ENCODE measurements at regions not wholly inside any gene's neighbourhood (a gene's known extent, or its start where the extent isn't known, plus 50 kb on each side); places are given as distances from the start of the nearest gene placed in this dataset.

DNA sequence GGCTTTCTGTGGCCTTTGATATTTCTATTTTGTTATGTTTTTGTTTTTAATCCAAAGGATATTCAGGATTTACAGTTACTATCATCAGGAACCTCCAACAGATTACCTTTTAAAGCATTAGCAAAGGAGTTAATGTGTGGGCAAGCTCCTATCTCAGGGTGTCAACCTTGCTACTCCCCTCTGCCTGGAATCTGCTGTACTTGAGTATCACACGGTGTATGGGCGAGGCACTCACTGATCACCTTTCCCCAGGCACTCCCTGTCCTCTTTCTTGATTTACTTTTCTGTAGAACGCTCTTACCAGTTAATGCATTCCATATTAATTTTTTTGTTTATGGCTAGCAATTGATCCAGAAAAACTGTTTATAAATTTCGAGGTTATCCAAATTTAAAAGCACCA lies 117.0 kb upstream of the GAS1 start:
- no peak overlapping the region for H3K4me3 Mint-ChIP-seq
- no peaks in the 10 kb centered on the region for H3K36me3 Mint-ChIP-seq
- H3K4me1 Mint-ChIP-seq = no peaks in the 10 kb centered on the region
- no peak for DNase-seq (ENCODE audit: low spot score in 2 of 2)
- H3K27ac Mint-ChIP-seq = no peak overlapping the region
- H3K9me3 Mint-ChIP-seq = no peaks in the 10 kb centered on the region
- no peak for ATAC-seq (ENCODE audit: low read depth)
- H3K27me3 Mint-ChIP-seq = peaks cover 3% of the 10 kb centered on the region

DNA sequence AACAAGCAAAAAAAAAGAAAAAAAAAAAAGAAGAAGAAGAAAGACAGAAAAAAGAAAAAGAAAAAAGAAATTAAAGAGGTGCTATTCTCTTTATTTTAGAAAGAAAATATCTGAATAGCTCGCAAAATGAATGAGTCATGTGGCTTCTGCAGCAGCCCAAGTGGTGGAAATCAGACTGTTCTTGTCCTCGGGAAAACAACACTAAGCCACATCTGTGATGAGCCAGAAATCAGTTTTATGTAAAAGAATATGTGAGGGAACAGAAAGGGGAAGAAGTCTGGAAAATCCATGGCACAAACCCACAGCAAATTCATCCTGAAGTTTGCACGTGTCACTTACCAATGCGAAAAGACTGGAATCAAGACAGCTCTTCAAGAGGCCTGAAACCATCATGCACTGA lies 118.7 kb upstream of the GAS1 start:
- no peak for DNase-seq (ENCODE audit: low spot score in 2 of 2)
- Mint-ChIP-seq H3K4me3 (no peak overlapping the region), H3K4me1 (no peaks in the 10 kb centered on the region), H3K36me3 (no peaks in the 10 kb centered on the region), H3K27ac (no peak overlapping the region), H3K27me3 (peaks cover 3% of the 10 kb centered on the region), H3K9me3 (no peaks in the 10 kb centered on the region)
- ATAC-seq (ENCODE audit: low read depth) = no peak

DNA sequence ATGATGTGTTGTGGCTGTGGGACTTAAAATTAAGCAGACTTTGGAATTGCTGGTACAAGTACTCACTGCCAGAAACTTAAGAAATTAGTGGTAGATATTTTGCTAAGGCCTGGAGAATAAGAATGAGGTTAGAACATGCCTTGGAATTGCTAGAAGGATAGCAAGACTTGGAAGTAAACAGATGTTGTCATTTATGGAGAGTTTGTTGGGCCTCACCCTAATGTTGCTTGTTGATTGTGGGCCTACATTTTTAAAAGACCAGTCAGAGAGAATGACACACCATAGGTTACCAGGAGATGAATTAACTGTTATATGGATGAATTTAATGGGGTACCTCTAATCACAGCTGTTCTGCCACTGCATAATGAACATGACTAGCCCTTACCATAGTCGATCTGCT lies 120.1 kb upstream of the GAS1 start:
- ATAC-seq (ENCODE audit: low read depth) (no peak), DNase-seq (ENCODE audit: low spot score in 2 of 2) (no peak)
- no peak overlapping the region for H3K27ac Mint-ChIP-seq
- no peaks in the 10 kb centered on the region for H3K4me1 Mint-ChIP-seq
- no peaks in the 10 kb centered on the region for H3K9me3 Mint-ChIP-seq
- H3K27me3 Mint-ChIP-seq = no peaks in the 10 kb centered on the region
- no peak overlapping the region for H3K4me3 Mint-ChIP-seq
- H3K36me3 Mint-ChIP-seq = no peaks in the 10 kb centered on the region

DNA sequence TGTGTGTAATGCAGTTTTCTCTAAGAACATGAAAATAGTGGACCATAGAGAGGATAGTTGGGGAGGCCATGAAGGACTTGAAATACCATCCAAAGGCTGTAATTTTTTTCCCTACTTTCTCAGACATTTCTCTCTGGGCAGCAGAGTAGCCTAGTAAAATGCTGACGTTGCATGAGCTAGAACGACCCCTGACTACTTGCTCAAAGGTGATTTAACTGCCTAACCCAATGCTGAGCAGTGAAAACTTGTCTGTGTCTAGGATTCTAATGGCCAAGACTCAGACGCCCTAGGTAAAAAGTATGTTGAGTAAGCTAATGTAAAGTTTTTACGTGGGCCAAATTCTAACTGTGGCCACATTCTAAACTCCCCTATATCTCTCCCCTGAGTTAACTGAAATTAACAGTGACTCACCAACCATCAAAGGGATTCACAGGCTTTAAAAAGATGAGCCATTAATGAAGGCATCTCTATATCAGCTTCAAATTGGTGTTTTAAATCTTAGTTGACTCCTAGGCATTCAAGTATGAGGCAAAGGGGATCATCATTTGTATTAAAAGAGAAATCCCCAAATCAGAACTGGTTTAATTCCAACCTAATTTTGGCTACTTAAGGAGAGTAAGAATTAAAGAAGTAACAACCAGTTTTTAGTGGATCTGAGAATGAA lies 121.0 kb upstream of the GAS1 start:
- Mint-ChIP-seq H3K4me3 (no peak overlapping the region), H3K36me3 (no peaks in the 10 kb centered on the region), H3K4me1 (no peaks in the 10 kb centered on the region), H3K27me3 (no peaks in the 10 kb centered on the region), H3K9me3 (no peaks in the 10 kb centered on the region), H3K27ac (no peak overlapping the region)
- DNase-seq (ENCODE audit: low spot score in 2 of 2) = no peak
- ATAC-seq (ENCODE audit: low read depth) = no peak

DNA sequence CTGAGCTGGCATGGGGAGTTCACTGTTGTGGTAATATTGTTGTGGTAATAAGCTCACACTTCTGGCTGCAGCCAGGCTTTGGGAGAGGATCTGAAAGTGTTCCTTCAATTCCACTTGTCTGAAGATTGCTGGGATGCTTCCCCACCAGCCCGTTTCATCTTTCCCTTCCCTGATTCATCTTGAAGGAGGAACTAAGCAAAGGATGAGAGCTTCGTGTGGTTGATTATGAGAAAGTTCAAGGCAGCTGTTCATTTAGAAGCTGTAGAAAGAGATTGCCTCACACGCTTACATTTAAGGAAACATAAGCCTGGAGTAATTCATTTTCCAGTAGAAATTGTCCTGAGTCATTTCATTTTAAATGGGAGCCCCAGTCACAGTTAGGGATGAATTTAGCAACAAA lies 122.4 kb upstream of the GAS1 start:
- ATAC-seq (ENCODE audit: low read depth) (no peak), DNase-seq (ENCODE audit: low spot score in 2 of 2) (no peak)
- no peaks in the 10 kb centered on the region for H3K4me1 Mint-ChIP-seq
- H3K27ac Mint-ChIP-seq = no peak overlapping the region
- no peaks in the 10 kb centered on the region for H3K27me3 Mint-ChIP-seq
- no peaks in the 10 kb centered on the region for H3K36me3 Mint-ChIP-seq
- H3K9me3 Mint-ChIP-seq = no peaks in the 10 kb centered on the region
- H3K4me3 Mint-ChIP-seq = no peak overlapping the region

DNA sequence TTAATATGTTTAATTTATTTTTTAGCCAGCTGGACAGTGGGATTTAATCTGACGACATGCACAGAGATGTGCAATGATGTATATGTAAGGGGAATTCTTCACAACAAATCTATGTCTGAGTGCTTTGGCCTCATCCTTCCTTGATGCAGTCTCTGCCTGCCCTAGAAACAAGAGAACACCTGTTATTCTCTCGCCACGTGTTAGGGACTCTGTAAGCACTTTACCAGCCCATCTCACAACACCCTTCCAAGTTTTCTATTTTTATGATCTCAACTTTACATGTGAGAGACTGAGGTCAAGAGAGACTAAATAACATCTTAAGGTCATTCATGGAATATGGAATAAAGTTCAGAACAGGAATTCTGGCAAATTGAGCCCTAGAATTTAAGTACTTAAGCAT lies 123.0 kb upstream of the GAS1 start:
- no peak for ATAC-seq (ENCODE audit: low read depth)
- Mint-ChIP-seq H3K9me3 (no peaks in the 10 kb centered on the region), H3K4me3 (no peak overlapping the region), H3K36me3 (no peaks in the 10 kb centered on the region), H3K4me1 (no peaks in the 10 kb centered on the region), H3K27me3 (no peaks in the 10 kb centered on the region), H3K27ac (no peak overlapping the region)
- DNase-seq (ENCODE audit: low spot score in 2 of 2) = no peak

DNA sequence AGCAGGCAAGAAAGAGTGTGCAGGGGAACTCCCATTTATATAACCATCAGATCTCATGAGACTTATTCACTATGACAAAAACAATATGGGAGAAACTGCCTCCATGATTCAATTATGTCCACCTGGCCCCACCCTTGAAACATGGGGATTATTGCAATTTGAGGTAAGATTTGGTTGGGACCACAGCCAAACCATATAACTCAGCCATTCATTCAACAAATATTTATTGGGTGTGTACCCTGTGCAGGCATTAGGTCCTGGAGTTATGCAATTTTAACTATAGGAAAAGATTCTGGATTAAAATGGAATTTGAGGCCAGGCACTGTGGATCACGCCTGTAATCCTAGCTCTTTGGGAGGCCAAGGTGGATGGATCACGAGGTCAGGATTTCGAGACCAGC lies 124.2 kb upstream of the GAS1 start:
- Mint-ChIP-seq H3K27me3 (no peaks in the 10 kb centered on the region), H3K27ac (no peak overlapping the region), H3K4me3 (no peak overlapping the region), H3K9me3 (no peaks in the 10 kb centered on the region), H3K36me3 (no peaks in the 10 kb centered on the region), H3K4me1 (no peaks in the 10 kb centered on the region)
- DNase-seq (ENCODE audit: low spot score in 2 of 2) (no peak), ATAC-seq (ENCODE audit: low read depth) (no peak)

DNA sequence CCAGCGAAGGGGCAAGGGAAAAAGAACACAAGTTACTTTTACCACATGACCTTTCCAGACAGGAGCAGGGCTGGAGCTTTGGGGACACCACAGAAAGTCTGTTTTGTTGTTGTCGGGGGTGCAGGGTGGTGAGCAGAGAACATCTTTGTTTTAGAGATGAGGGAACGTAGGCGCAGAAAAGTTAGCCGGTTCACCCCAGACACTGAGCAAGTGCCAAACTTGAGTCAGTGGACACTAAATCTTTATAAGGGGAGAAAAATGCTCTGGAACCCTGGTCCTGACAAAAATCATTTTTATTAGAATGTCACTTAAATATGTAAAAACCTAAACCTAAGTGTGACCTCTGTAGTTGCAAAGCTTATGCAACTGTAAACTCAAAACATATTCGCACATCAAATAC lies 126.4 kb upstream of the GAS1 start:
- no peaks in the 10 kb centered on the region for H3K27me3 Mint-ChIP-seq
- no peak overlapping the region for H3K4me3 Mint-ChIP-seq
- H3K27ac Mint-ChIP-seq = no peak overlapping the region
- H3K4me1 Mint-ChIP-seq = no peaks in the 10 kb centered on the region
- no peaks in the 10 kb centered on the region for H3K36me3 Mint-ChIP-seq
- H3K9me3 Mint-ChIP-seq = peaks cover under 1% of the 10 kb centered on the region
- DNase-seq (ENCODE audit: low spot score in 2 of 2) (no peak), ATAC-seq (ENCODE audit: low read depth) (no peak)

DNA sequence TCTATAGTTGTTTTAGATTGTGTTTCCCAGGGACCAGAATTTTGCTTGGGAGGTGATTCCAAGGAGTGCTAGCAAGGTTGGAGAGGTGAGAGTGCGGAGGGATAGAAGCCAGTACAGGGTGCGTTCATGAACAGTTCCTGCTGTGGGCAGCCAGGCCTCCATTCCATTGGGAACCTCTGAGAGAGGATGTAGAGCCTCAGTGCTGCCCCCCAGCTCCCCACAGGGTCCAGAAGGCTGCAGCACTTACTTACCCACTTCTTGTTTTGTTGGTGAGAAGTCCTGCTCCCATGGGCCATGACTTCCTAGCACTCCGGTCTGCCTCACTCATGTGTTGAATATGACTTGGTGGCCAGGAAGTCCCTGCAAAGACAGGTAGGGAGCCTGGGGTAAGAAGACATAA lies 128.2 kb upstream of the GAS1 start:
- no peaks in the 10 kb centered on the region for H3K36me3 Mint-ChIP-seq
- no peak overlapping the region for H3K27ac Mint-ChIP-seq
- no peaks in the 10 kb centered on the region for H3K27me3 Mint-ChIP-seq
- no peak for ATAC-seq (ENCODE audit: low read depth)
- peaks cover 5% of the 10 kb centered on the region for H3K9me3 Mint-ChIP-seq
- H3K4me1 Mint-ChIP-seq = no peaks in the 10 kb centered on the region
- DNase-seq (ENCODE audit: low spot score in 2 of 2) = no peak
- H3K4me3 Mint-ChIP-seq = no peak overlapping the region

DNA sequence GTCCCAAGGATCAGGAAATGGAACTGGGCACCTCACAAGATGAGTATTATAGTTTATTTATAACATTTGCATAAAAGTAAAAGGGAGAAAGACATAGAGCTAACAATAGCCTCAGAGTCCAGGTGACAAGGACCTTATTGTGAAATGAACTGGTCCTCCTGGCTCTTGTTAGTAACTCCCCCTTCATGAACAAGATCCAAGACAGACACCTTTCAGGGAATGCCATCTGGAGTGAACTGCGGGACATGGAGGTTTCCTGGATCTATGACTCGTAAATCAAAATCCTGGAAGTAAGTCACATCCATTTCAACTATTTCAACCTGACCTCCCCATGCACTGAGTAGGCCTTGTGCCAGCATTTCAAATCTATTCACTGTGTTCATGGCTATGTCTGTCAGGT lies 129.5 kb upstream of the GAS1 start:
- Mint-ChIP-seq H3K4me1 (no peaks in the 10 kb centered on the region), H3K4me3 (no peak overlapping the region), H3K27me3 (no peaks in the 10 kb centered on the region), H3K36me3 (no peaks in the 10 kb centered on the region), H3K9me3 (peaks cover 5% of the 10 kb centered on the region), H3K27ac (no peak overlapping the region)
- ATAC-seq (ENCODE audit: low read depth) (no peak), DNase-seq (ENCODE audit: low spot score in 2 of 2) (no peak)

DNA sequence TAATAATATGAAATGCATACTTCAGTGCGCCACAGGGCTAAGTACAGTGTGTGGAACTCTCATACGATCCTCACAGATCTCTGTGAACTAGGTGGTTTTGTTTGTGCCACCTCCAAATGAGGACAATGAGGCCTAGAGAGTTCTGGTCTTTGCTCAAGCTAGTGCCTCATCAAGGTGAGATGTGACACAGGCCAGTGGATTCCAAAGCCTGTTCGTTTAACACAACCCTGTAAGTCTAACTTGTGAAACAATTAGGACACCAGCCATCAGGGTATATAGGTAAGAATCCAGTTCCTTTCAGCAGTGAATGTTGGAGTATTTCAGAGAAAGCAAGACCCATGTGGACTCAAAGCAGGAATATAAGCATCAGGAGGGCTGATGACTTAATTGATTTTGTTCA lies 130.7 kb upstream of the GAS1 start:
- peaks cover 5% of the 10 kb centered on the region for H3K9me3 Mint-ChIP-seq
- DNase-seq (ENCODE audit: low spot score in 2 of 2) (no peak), ATAC-seq (ENCODE audit: low read depth) (no peak)
- no peak overlapping the region for H3K4me3 Mint-ChIP-seq
- no peaks in the 10 kb centered on the region for H3K36me3 Mint-ChIP-seq
- no peaks in the 10 kb centered on the region for H3K4me1 Mint-ChIP-seq
- H3K27ac Mint-ChIP-seq = no peak overlapping the region
- no peaks in the 10 kb centered on the region for H3K27me3 Mint-ChIP-seq

DNA sequence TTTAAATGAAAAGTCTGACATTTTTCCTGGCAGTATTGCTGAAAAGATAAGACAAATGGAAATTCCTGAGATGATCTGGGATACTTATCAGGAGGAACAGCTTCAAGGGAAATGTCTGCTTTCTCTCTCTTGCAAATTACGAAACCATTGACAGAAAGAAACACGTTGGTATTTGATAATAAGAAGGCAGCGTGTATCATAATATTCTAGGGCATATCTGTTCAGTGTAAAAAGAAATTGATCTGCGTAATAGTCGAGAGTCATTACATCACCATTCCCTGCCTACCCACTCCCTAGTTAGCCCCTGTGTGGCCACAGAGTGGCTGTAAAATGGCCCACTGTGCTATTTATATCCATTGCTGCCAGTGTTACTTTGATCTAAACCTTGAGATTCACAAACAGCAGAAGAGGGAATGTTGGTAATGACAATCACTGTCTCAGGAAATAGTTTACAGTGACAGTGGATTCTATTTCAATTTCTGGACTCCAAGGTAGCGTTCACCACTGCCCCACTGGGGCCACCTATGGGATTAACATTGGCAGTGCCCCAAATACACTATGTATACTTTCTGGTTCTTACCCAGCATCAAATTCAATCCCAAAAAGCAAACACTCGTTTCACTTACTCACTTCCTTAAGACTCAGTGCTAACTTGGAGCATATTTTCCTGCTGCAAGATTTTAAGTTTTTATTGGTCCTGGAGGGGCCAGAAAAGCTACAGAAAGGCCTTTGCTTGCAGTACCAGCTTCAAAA lies 133.4 kb upstream of the GAS1 start:
- no peaks in the 10 kb centered on the region for H3K27me3 Mint-ChIP-seq
- H3K27ac Mint-ChIP-seq = no peak overlapping the region
- no peak overlapping the region for H3K4me3 Mint-ChIP-seq
- no peak for DNase-seq (ENCODE audit: low spot score in 2 of 2)
- ATAC-seq (ENCODE audit: low read depth) = no peak
- no peaks in the 10 kb centered on the region for H3K4me1 Mint-ChIP-seq
- no peaks in the 10 kb centered on the region for H3K36me3 Mint-ChIP-seq
- peaks cover 8% of the 10 kb centered on the region for H3K9me3 Mint-ChIP-seq

DNA sequence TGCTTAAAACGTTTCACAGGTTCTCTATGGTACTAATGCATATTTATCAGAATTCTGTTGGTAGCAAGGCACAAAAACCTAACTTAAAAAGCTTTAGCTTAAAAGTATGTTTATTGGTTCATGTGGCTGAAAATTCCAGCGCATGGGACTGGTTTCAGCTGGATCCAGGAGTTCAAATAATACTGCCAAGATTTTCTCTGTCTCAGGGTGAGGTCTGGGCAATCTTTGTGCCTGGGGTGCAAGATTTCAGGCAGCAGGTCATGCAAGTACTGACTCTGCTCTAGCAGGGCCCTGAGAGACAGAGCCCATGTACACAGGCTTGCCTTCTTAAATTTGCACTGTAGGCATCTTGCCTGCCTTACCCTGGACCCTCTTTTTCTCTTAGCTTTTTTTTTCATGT lies 134.2 kb upstream of the GAS1 start:
- ATAC-seq (ENCODE audit: low read depth) = no peak
- Mint-ChIP-seq H3K36me3 (no peaks in the 10 kb centered on the region), H3K9me3 (peaks cover 8% of the 10 kb centered on the region), H3K4me3 (no peak overlapping the region), H3K27me3 (no peaks in the 10 kb centered on the region), H3K4me1 (no peaks in the 10 kb centered on the region), H3K27ac (no peak overlapping the region)
- no peak for DNase-seq (ENCODE audit: low spot score in 2 of 2)

DNA sequence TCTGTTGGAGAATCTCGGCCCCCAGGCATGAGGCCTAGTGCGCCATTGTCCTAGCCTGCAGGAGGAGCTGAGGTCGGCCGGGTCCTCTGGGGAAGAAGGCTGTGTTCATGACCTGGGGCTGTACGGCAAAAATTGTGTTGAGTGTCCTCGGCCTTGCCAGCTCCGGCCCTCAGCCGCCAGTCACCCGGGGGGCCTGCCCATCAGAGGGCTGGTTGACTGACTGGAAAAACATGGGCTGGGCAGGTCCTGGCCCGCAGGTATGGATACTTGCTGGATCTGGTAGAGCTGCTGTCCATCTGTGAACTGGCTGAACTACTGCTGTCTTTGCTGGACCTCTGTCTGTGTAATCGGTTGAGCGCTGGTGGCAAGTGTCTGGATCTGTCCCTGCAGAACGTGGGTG lies 136.7 kb upstream of the GAS1 start:
- no peak overlapping the region for H3K27ac Mint-ChIP-seq
- no peaks in the 10 kb centered on the region for H3K36me3 Mint-ChIP-seq
- no peak for ATAC-seq (ENCODE audit: low read depth)

DNA sequence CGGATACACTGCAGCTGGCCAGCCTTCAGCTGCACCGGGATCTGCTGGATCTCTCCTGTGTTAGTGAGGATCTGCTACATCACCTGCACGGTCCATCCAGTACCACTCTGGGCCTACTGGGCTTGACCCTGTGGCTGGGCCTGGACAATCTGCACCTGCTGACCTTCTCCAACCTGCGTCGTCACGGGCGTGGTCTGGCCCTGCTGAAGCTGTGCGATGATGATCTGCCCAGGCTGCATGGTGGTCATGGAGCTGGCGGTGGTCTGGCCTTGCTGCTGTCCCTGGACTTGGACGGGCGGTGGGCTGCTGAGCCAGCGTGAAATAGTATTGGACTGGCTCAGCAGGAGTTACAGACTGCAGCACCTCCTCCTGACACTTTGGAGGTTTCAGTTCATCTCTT lies 137.1 kb upstream of the GAS1 start:
- H3K4me1 Mint-ChIP-seq = no peaks in the 10 kb centered on the region
- peaks cover 6% of the 10 kb centered on the region for H3K9me3 Mint-ChIP-seq
- H3K36me3 Mint-ChIP-seq = no peaks in the 10 kb centered on the region
- H3K27me3 Mint-ChIP-seq = no peaks in the 10 kb centered on the region
- ATAC-seq (ENCODE audit: low read depth) = no peak
- H3K4me3 Mint-ChIP-seq = no peak overlapping the region
- no peak overlapping the region for H3K27ac Mint-ChIP-seq
- no peak for DNase-seq (ENCODE audit: low spot score in 2 of 2)

More for the DNA sequence above, 136.7 kb upstream of the GAS1 start:
- H3K9me3 Mint-ChIP-seq = peaks cover 8% of the 10 kb centered on the region
- H3K4me3 Mint-ChIP-seq = no peak overlapping the region
- no peak for DNase-seq (ENCODE audit: low spot score in 2 of 2)
- H3K27me3 Mint-ChIP-seq = no peaks in the 10 kb centered on the region
- no peaks in the 10 kb centered on the region for H3K4me1 Mint-ChIP-seq
